CD4-positive, alpha-beta T cell treated with Interleukin-12 subunit alpha and Interleukin-12 subunit beta, for 1 hour (primary cell): ENCODE measurements at regions not wholly inside any gene's neighbourhood (a gene's known extent, or its start where the extent isn't known, plus 50 kb on each side); places are given as distances from the start of the nearest gene placed in this dataset.

Source experiments
- DNase-seq: peaks from one replicate; pipeline ENCODE4 v3.0.0-alpha.2; 2020

DNA sequence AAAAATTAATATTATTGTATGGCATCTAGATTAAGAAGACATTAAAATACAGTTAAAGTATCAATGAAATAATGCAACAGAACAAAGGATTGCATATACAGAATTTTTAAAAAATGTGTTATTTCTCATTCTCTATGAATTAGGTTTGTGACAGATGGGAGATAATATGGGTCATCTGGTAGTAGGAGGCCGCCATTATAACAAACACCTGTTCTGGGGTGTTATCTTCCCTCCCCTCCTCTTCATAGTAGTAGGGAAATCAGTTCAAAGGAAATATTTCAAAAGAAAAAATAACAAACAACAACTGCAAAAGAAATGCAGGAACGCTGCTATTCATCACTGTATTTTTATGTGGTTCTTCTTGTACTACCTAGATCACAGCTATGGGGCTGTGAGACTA lies 187.0 kb upstream of the ATP2B1 start:
- no peak for DNase-seq

DNA sequence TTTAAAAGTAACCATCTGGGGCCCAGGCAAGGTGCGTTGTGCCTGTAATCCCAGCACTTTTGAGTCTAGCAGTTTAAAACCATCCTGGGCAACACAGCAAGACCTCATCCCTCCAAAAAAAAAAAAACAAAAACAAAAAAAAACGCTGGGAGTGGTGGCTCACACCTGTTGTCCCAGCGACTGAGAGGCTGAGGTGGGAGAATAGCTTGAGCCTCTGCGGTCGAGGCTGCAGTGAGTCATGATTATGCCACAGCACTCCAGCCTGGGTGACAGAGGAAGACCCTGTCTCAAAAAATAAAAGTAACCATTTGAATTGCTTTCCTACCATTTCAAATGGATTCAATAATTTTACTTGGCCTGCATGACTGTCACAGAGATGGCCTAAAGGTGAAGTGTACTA lies 186.5 kb upstream of the ATP2B1 start:
- no peak for DNase-seq

DNA sequence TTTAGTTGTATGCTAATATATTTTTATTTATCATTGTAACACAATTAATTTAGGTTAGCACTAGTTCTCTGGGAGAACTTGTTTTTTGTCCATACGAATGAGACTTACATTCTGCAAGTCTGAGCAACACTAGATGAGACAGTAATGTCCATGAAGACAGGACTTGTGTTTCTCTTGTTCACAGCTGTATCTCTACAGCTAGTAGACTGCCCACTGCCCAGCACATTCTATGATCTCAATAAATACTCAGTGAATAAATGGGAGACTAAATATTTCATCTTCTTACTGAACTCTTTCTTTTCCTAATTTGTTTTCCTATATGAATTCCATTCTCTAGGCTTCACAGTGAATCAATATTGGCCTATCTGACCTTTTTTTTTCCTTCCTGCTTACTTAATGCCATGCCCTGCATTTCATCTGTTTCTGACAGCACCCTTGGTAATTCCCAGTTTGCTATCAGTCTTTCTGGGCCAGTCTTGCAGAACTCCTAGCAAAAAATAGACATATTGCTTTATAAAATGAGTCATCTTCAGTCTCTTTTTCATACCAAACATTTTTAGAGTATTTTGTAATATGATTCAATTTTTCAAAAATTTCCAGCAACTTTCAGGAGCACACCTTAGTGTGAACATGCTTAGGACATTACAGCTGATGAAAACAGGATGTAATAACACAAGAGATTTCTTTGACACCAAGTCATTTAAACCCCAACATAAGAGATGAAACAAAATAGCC lies 185.5 kb upstream of the ATP2B1 start:
- no peak for DNase-seq

DNA sequence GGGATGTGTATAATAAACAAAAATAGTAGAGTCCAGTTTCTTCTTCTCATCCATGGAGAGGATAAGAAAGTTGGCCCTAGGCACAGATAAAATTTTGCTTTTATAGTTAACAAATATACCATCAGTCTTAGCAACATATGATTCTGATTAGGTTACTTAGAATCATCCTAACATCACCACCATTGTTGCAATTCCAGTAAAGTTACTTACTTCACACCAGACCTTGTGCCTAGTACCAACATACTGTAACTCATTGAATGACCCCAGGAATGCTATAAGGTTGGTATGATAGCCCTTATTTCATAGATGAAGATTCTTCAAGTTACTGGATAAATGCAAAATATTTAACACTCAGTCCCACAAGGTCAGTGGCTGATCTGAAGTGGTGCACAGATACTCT lies 183.8 kb upstream of the ATP2B1 start:
- no peak for DNase-seq

DNA sequence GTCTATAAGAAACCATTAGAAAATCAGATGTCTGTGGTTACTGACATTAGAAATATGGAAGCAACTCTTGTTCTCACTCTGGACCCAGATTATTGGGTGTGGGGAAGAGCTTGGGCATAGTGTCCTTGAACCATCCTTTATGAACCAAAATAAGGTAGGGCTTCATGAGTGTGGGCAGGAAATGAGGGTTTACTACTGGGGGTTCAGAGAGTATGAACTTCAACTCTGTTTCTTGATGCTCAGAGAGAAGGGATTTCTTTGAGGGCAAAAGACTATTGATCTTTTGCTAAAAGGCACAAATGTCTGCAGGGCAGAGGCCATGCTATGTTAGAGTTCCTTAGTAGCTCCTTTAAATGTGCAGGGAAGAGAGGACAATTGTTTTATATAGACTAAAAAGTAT lies 183.3 kb upstream of the ATP2B1 start:
- DNase-seq, result no peak

DNA sequence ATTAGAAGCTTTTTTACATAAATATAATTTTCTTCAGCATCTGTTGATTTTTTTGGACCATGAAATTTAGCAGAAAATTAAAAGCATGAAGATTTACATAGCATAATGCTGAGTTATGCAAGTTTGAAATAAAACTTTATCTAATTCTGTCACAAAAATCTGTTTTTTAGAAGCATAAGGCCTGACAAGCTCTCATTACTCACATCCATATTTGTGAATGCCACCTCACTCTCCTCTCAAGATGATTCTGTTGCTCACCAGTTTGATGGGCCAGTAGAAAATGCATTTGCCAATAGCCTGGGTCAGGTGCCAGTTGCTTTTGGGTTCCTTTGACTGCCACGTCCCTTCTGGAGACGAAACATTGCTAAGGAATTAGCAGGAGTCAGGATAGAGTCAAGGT lies 181.5 kb upstream of the ATP2B1 start:
- no peak for DNase-seq

DNA sequence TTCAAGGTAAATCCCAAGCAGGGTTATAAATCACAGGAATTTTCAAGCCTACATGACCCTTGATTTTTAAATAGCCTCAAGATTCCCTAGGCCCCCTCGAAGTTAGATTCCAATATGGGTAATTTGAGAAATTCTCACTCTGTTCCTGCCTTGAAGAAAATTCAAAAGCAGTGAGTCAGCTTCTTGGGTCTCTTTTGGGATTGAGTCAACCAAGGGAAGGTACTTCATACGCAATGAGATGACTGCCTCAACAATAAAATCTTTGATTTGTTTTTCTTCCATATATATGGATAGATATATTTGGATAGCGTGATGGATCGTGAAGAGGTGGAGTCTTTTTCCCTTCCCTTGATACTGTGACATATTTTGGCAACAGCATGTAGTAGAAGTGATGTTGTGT lies 180.4 kb upstream of the ATP2B1 start:
- DNase-seq, result no peak

DNA sequence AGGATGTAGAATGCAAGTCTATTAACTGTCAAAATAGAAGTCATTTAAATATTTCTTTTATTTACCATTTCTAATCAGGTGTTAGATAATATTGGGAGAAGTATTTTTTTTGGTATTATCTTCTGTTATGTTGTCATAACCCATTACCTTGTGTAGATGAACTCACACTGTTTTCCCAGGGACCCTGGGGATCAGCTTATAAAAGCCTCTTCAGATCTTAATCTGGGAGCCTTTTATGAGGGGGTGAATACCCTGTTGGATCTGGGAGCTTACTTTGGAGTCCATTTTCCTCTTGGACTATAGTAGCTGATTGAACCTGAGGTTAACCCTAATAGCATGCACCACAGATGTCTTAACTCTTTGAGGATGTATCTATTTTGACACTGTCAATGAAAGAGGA lies 176.3 kb upstream of the ATP2B1 start:
- DNase-seq, result no peak

DNA sequence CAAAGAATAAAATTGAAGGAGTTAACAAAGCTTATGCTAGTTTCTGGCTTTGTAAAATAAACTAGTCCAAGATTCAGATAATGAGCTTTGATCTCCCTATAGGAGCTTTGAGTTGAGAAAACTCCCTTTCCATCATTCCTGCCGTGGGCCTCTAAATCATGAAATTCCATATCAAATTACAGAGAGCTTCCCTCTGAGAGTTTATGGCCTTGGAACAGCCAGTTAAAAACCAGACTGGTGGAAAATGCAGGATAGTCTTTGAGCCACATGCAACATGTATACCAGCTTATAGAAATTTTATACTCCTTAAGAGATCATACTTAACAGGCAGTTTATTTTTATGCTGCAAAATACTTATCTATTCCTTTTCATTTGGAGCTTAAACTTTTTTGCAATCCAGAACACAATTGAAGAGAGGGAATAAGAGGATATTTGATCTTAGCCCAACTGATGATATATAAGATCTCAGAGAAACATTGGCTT lies 175.8 kb upstream of the ATP2B1 start:
- DNase-seq, result no peak

DNA sequence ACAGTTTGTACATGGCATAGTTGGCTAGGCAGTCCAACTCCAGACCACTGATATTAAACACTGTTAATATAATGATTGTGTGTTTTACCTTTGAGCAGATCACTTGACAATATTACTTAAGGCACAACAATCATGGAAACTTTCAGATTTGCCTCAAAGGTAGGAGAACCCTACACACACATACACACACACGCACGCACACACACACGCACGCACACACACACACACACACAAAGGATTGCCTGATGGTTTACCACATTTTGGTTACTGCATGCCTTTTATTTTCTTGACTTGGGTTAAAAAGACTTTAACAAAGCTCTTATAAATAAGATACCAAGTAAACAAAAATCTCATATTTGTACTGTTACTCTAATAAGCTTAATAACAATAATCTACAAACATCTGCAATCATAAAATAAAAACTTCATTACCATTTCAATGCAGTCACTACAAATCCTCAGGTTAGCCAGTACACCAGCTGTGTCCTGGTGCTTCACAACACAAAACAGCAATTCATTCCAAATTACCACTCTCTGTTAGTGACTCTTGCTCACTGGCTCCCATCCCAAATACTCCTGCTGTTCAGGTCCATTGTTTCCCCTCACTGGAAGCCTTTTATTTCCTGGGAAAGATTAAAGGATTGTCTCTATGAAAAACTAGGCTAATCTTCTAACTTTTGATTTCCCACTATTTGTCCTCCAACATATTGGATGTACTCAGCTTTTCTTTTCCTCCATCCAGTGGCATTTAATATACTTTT lies 175.2 kb upstream of the ATP2B1 start:
- DNase-seq, result peak; percentile 15

DNA sequence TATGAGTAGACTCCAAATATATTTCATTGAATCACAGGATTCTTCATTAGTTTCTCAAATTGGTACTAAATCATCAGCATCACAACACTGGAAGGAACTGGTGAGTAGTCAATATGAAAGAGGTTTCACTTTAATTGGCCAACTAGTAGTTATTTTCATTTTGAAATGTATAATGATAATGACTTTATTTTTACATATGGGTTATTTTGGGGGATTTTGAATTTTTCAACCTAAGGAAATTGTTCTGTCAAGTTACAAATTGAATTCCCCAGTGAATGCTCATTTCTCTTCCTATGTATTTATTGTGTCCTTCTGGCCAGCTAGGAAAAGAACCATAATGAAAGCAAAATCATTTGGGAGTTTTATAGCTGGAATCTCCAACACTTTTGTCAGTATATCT lies 174.2 kb upstream of the ATP2B1 start:
- DNase-seq, result no peak

DNA sequence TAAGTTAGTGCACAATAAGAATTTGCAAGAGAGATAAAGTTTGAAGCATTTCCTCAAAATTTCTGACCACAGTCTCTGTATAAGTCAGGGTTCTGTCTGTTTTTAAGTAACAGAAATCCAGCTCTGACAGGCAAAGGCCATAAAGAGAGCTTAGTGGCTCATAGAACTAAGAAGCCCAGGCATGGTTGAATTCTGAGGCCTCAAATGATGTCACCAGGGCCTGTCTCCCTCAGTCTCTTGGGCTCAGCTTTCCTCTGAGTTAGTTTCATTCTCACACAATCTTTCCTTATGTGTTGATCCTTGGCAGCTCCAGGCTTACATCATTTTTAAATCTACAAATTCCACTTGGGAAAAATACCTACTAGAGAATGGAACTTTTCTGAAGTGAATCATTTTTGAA lies 173.4 kb upstream of the ATP2B1 start:
- DNase-seq, result peak; percentile 46

DNA sequence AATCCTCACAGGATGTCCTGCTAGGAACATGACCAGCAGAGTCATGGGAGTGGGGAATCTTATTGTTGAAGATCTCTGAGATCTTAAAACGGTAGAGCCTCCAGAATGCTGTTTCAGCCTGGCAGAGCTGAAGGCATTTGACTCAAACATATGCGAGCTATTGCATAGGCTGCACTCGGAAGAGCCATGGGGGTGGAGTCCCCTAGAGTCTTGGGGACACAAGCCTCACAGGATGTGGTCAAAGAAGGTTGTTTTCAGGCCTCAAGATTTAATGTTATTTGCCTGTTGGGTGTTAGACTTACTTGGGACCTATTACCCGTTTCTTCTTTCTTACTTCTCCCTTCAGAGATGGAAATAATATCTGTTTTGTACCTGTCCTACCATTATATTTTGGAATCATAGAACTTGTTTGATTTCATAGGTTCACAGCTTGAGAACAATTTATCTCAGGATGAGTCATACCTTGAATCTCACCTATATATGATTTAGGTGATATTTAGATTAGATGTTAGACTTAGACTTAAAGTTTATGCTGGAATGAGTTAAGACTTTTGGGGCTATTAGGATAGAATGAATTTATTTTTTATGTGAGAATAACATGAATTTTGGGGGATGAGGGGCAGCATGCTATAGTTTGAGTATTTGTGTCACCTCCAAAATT lies 172.2 kb upstream of the ATP2B1 start:
- peak; percentile 83 for DNase-seq

DNA sequence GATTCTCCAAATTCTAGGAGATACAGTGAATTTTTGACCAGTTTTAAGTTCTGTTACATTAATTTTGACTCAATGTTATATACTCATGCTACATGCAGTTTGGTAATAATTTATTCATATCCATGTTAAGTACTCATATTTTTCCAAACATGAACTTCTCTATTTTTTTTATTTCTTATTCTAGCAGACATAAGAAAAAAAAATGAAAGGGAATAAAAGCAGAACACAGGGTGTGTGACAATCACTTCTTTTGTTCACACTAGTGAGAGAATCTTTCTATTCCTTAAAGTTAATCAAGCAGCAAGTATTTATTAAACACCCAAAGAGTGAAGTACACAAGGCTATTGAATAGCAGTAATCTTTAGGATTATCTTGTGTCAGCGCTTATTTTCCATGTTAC lies 171.1 kb upstream of the ATP2B1 start:
- DNase-seq, result no peak

DNA sequence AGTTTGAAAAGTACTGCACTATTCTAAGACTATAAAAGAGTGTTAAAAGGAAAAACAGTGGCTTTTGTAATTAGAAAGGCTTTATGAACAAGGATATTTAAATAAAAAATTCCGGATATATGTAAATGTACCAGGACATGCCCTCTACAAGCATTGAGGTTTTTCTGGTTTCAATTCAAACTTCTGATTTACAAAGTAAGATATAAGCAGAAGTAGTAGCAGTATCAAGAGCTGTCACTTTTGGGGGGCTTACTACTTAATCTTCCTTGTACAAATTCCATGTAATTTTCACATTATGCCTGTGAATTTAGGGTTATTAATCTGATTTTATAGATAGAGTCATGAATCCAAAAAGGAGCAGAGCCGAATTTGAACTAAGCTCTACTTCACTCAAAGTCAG lies 170.3 kb upstream of the ATP2B1 start:
- peak; percentile 10 for DNase-seq

DNA sequence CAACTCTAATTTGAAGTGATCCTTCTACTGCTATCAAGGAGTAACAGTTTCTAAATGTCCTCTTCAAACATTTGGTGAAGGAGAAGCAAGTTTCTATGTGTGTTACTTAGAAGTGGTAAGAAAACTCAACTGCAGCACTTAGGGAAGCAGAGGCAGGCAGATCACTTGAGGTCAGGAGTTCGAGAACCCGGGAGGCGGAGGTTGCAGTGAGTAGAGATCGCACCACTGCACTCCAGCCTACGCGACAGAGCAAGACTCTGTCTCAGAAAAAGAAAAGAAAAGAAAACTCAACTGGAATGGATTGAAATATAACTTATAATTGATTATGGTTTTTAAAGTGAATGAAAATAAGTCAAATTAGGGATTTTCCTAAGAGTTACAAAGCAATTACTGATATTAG lies 169.7 kb upstream of the ATP2B1 start:
- DNase-seq, result no peak

DNA sequence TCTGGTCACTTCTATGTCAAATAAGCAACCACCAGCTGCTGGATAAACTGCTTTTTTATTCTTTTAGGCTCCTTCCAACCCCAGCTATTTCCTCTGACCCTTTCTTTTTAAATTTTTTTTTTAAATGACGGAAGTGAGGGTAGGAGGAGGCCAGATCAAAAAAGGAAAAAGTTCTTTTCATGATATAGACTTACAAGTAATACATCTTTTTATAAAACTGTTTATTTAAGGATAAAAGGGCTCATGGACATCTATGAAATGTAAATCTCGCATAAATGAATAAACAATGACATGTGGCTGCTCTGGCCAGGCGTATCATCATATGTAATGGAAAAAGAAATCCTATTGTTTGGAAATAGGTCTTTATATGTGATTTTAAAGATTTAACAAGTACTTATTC lies 169.0 kb upstream of the ATP2B1 start:
- DNase-seq, result no peak

DNA sequence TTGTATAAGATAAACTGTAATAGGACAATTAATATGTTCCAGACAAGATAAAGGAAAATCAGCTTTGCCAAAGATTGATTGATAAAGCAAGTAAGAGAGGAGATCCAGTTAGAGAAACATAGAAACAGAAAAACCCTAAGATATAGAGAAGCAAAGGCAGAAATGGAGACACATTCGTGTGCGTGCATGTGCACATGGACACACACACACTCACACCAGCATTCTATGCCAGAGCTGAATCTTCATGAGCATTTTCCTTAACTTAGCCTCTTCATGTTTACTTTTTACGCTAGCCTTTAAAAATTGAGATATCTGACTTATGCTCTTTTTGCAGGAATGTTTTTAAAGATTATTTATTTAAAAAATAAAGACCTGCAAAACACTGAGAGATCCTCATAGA lies 168.5 kb upstream of the ATP2B1 start:
- DNase-seq, result no peak

DNA sequence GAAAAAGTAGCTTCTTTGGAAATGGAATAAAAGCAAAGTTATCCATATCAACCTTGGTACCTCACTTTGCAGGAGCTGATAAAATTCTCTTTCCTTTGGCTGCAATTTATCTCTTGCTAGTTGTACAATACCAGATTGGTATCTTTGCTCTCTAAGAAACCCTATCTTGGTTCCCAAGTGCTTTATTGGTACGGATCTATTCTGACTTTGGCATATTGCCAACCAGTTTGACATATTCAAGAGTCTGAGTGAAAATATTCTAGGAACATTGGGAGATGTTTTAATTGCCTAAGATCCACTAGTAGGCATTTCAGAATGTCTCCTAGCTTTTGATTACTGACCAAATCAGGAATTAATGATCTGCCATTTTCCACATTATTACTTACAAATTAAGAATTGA lies 167.2 kb upstream of the ATP2B1 start:
- DNase-seq, result no peak

DNA sequence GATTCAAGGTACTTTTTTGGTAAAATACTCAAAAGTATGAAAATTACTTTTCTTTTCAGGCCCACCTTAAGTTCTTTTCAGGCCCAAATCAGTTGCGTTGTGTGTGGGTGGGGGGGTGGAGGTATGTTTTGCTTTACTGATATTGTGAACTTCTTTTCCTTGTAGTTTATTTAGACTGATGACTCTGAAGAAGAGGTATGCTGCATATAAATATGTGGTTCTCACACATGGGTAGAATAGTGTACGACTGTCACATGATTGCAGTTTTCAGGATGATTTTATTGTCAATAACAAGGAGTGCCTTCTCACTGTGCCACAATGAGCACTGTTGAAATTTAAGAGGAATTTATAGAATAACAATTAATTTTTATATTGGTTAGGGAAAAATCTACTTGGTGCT lies 166.6 kb upstream of the ATP2B1 start:
- no peak for DNase-seq

DNA sequence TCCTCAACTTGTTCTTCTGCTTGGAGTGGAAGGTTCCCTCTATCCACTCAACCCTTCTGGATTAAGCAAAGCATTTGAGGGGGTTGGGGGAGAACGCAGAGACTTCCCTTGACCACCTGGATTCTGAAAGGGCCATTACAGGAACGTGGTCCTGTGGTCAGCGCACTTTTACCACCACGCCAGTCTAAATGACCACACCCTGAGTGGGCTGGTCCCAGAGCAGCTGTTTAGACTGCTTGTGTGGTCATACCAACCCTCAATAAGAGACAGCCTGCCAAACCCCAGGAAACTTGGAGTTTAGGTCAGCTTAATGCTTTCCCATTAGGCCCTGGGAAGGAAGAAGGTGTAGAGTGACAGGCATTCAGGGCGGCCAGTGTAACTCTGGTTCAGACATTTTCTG lies 165.5 kb upstream of the ATP2B1 start:
- no peak for DNase-seq

DNA sequence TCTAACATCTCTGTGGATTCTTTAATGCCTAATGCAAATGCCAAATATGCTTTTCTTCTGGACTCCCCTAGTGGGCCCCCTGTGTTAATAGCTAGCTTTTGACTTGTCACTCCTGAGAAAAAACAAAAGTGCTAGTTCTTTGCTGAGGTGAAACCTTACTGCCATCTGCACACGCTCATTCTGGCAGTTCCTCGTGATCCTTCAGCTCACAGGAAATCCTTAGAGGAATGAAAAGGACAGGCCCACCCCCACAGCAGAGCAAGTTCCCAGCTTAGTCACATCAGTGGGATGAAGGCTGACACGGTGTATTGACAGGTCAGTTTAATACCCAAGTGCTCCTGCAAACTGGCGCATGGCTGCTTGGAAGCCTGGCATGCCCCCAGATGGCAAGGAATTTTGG lies 165.1 kb upstream of the ATP2B1 start:
- DNase-seq, result no peak

DNA sequence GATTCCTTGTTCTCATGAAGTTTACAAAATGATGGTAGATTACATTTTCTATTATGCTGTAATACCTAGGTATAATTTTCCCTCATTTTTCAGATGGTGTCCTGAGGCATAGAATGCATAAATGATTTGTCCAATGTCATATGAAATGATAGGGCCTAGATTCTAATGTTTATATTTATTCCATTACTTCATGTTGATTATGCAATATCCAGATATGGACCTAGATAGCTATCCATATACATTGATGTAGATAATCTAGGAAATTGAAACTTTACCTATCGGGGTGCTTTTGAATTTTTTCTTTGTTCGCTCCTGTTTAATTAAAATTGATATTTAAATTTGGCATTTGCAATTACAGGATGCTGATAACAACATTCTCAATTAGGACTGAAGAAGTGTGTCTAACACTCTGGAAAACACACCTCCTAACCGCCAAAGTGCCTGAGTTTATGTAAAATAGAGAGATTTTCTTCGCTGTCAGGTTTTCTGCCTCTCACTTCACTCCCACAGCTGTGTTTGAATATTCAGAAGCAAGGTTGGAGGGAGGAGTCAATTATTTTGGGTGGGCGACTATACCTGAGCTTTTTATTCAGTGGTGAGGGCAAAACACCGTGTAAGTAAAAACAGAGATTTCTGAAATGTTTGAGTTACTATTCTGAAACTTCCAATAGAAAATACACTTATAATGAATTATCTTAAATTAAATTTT lies 164.4 kb upstream of the ATP2B1 start:
- no peak for DNase-seq
